ENCODE measurements at regions not wholly inside any gene's neighbourhood (a gene's known extent, or its start where the extent isn't known, plus 50 kb on each side); places are given as distances from the start of the nearest gene placed in this dataset.

GRCh38 chr18:70650878-70651277 lies 362.0 kb downstream of the SOCS6 start:
- H3K36me3 Mint-ChIP-seq (ENCODE audit: low read depth, unreplicated experiment), result peaks cover 7% of the 10 kb centered on the region
- TF ChIP-seq, protein P1, sequence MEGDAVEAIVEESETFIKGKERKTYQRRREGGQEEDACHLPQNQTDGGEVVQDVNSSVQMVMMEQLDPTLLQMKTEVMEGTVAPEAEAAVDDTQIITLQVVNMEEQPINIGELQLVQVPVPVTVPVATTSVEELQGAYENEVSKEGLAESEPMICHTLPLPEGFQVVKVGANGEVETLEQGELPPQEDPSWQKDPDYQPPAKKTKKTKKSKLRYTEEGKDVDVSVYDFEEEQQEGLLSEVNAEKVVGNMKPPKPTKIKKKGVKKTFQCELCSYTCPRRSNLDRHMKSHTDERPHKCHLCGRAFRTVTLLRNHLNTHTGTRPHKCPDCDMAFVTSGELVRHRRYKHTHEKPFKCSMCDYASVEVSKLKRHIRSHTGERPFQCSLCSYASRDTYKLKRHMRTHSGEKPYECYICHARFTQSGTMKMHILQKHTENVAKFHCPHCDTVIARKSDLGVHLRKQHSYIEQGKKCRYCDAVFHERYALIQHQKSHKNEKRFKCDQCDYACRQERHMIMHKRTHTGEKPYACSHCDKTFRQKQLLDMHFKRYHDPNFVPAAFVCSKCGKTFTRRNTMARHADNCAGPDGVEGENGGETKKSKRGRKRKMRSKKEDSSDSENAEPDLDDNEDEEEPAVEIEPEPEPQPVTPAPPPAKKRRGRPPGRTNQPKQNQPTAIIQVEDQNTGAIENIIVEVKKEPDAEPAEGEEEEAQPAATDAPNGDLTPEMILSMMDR (IDR thresholded peaks at IDR 0.05; ENCODE audit: unreplicated experiment), result no peak

GRCh38 chr18:70649683-70650082 lies 360.8 kb downstream of the SOCS6 start:
- no peak for DNase-seq (ENCODE audit: low spot score)
- TF ChIP-seq, protein P1 (IDR thresholded peaks at IDR 0.05; ENCODE audit: unreplicated experiment), result no peak
- Mint-ChIP-seq H3K9me3 (ENCODE audit: unreplicated experiment) (peaks cover 37% of the 10 kb centered on the region), H3K4me3 (ENCODE audit: unreplicated experiment) (no peak overlapping the region), H3K27me3 (ENCODE audit: unreplicated experiment) (peaks cover 4% of the 10 kb centered on the region), H3K27ac (ENCODE audit: unreplicated experiment) (no peak overlapping the region), H3K4me1 (ENCODE audit: unreplicated experiment) (no peaks in the 10 kb centered on the region), H3K36me3 (ENCODE audit: low read depth, unreplicated experiment) (peaks cover 7% of the 10 kb centered on the region)

More at GRCh38 chr18:70650878-70651277, 362.0 kb downstream of the SOCS6 start:
- peaks cover 4% of the 10 kb centered on the region for H3K27me3 Mint-ChIP-seq (ENCODE audit: unreplicated experiment)
- H3K27ac Mint-ChIP-seq (ENCODE audit: unreplicated experiment), result no peak overlapping the region
- no peak for DNase-seq (ENCODE audit: low spot score)
- peaks cover 41% of the 10 kb centered on the region for H3K9me3 Mint-ChIP-seq (ENCODE audit: unreplicated experiment)
- no peak overlapping the region for H3K4me3 Mint-ChIP-seq (ENCODE audit: unreplicated experiment)
- no peaks in the 10 kb centered on the region for H3K4me1 Mint-ChIP-seq (ENCODE audit: unreplicated experiment)

DNA sequence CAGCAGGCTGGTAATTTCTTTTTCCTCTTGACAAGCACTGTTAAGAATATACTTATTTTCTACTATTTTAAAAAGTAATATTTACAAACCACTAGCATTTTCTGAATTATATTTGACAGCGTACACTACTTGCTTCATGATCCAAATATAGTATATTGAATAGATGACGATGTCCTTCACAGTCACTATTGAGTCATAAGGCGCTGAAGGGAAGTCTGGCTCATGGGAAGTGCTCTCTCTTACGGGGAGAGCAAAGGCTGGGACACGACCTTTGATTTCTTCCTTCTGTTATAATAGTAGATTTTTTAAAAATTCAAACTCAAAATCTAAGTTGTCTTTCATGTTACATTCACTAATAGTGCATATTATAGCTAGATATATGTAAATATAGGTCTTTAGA lies 357.1 kb downstream of the SOCS6 start:
- DNase-seq (ENCODE audit: low spot score), result no peak
- Mint-ChIP-seq H3K27ac (ENCODE audit: unreplicated experiment) (no peak overlapping the region), H3K27me3 (ENCODE audit: unreplicated experiment) (peaks cover 4% of the 10 kb centered on the region), H3K9me3 (ENCODE audit: unreplicated experiment) (peaks cover 30% of the 10 kb centered on the region), H3K36me3 (ENCODE audit: low read depth, unreplicated experiment) (peaks cover 5% of the 10 kb centered on the region), H3K4me1 (ENCODE audit: unreplicated experiment) (no peaks in the 10 kb centered on the region), H3K4me3 (ENCODE audit: unreplicated experiment) (no peak overlapping the region)
- TF ChIP-seq, protein P1 (IDR thresholded peaks at IDR 0.05; ENCODE audit: unreplicated experiment), result no peak

DNA sequence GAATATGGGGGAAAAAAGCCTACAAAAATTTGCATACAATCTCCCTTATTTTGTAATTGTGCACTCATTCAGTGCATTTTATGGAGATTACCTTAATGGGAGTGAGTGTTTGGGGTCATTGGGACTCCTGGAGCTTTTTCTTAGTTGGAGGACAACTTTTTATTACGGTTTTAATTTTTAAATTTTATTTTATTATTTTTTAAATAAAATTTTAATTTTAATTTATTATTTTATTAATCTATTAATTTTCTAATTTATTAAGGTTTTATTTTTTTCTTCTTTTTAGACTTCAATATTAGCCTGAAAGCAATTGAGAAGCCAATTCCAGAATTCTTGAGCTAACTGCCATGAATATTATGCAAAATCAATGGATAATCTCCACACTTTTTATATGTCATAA lies 355.0 kb downstream of the SOCS6 start:
- Mint-ChIP-seq H3K4me3 (ENCODE audit: unreplicated experiment) (no peak overlapping the region), H3K27ac (ENCODE audit: unreplicated experiment) (no peak overlapping the region), H3K36me3 (ENCODE audit: low read depth, unreplicated experiment) (no peaks in the 10 kb centered on the region), H3K4me1 (ENCODE audit: unreplicated experiment) (no peaks in the 10 kb centered on the region), H3K27me3 (ENCODE audit: unreplicated experiment) (peaks cover 1% of the 10 kb centered on the region), H3K9me3 (ENCODE audit: unreplicated experiment) (peaks cover 24% of the 10 kb centered on the region)
- no peak for DNase-seq (ENCODE audit: low spot score)
- TF ChIP-seq, protein P1 (IDR thresholded peaks at IDR 0.05; ENCODE audit: unreplicated experiment), result no peak

DNA sequence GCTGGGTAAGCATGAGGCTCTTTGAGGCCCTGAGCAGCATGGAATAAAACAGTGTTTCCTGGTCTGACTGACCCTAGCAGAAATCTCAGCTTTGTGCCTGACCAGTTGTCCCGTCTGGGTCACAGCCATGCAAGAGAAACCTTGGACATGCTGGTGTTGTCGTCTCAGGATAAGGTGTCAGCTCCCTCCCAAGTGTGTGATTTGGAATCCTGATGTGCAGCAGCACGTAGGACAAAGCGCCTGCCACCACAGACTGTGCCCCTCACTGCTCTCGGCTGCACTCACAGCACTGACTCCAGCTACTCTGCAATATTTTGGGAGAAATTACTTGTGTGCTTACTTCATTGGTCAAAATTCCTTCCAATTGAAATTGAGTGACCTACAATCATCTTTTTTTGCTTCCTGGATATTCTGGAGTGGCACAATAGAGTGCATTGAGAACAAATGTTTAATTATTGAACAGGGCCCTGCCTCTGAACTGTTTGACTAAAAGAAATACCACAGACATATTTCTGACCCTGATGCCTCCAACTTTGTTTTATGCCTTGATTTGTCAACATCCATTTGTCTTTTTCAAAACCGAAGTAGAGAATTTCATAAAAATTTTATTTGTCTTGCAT lies 352.4 kb downstream of the SOCS6 start:
- Mint-ChIP-seq H3K4me1 (ENCODE audit: unreplicated experiment) (no peaks in the 10 kb centered on the region), H3K4me3 (ENCODE audit: unreplicated experiment) (no peak overlapping the region), H3K27ac (ENCODE audit: unreplicated experiment) (no peak overlapping the region), H3K9me3 (ENCODE audit: unreplicated experiment) (peaks cover 13% of the 10 kb centered on the region), H3K36me3 (ENCODE audit: low read depth, unreplicated experiment) (no peaks in the 10 kb centered on the region), H3K27me3 (ENCODE audit: unreplicated experiment) (peaks cover 3% of the 10 kb centered on the region)
- DNase-seq (ENCODE audit: low spot score), result no peak
- TF ChIP-seq, protein P1 (IDR thresholded peaks at IDR 0.05; ENCODE audit: unreplicated experiment), result no peak

Measured in endothelial cell (in vitro differentiated cells).